HG03139 (cell line): ENCODE measurements at regions not wholly inside any gene's neighbourhood (a gene's known extent, or its start where the extent isn't known, plus 50 kb on each side); places are given as distances from the start of the nearest gene placed in this dataset.

ENCODE experiments used
- ATAC-seq: cut with Tn5 transposase; IDR thresholded peaks from one replicate; pipeline ENCODE4 v1.9.1; 2021; ENCODE audit not compliant: unreplicated experiment

DNA sequence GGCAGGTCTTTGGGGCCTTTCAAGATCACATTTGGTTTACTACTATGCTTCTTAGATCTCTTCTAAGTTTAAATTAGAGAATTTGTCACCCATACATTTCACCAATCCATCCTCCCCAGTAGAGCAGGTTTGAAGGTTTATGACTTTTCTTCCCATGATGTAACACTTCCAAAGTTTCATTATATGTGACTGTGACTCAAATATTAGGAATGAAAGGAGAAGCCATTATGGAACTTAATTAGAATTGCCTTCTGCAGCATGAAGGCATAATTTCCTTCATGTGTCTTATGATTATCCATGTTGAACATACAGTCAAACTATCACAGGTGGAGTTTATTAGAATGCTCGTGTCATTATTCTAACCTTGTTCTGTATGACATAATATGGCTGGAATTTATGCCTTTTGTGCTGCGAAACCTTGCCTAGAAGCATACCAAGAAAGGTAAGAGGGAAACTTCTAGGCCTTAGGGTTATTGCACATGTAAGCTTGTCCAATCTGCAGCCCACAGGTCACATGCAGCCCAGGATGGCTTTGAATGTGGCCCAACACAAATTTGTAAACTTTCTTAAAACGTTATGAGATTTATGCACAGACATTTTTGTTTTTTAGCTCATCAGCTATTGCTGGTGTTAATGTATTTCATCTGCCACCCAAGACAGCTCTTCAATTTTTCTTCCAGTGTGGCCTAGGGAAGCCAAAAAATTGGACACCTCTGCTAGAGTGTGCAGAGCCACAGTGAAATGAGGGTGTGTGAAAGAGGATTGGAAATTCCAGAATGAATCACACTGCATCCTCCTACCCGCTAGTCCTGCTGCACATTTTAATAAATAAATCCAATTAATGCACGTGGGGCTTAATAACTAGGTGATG lies 133.6 kb downstream of the TMEM26 start:
- ATAC-seq, result no peak

DNA sequence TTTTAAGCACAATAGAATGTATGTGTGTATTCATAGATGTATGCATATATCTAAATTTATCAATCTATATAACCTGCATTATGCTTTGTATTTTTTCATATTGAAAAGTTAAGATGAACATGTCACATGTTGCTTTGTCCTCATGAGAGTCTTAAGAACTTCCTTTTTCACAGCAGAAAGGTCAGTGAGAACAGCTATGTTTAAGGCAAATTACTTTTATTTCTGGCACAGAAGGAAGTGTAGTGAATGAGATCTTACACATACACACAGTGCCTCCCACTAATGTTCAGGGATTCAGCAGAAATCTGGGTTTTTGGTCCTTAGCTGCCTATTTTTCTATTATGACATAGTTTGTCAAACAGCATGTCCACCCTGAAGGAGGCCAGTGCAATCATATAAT lies 134.8 kb downstream of the TMEM26 start:
- no peak for ATAC-seq

DNA sequence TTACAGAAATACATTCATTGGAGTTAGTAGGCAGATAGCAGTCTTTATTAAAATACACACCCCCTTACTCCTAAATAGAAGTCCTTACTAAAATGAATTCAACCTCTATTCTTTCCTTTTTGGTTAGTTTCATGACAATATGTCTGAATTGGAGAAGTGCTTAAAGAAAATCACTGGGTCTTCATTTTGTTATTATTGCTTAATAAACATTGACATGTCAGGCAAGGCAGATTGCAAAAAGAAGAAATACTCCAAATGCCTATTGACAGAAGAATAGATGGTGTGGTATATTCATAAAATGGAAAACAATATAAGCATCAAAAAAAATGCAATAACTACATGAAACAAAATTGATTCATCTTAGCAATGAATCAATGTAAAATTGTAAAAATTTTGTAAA lies 135.5 kb downstream of the TMEM26 start:
- ATAC-seq, result no peak

GRCh38 chr10:61316676-61317265 lies 136.4 kb downstream of the TMEM26 start:
- no peak for ATAC-seq

- ATAC-seq, result no peak
Measured at GRCh38 chr10:61314273-61314672, 138.9 kb downstream of the TMEM26 start.

GRCh38 chr10:61313460-61313859 lies 139.7 kb downstream of the TMEM26 start:
- ATAC-seq, result no peak

GRCh38 chr10:61304746-61305145 lies 148.4 kb downstream of the TMEM26 start:
- no peak for ATAC-seq

GRCh38 chr10:61302124-61302523 lies 151.1 kb downstream of the TMEM26 start:
- ATAC-seq, result no peak

GRCh38 chr10:61301575-61301974 lies 151.6 kb downstream of the TMEM26 start:
- ATAC-seq, result no peak

- no peak for ATAC-seq
Measured at GRCh38 chr10:61299841-61300240, 153.3 kb downstream of the TMEM26 start.

- no peak for ATAC-seq
Measured at GRCh38 chr10:61299156-61299555, 154.0 kb downstream of the TMEM26 start.

- ATAC-seq, result no peak
Measured at GRCh38 chr10:61298194-61298593, 155.0 kb downstream of the TMEM26 start.

GRCh38 chr10:61296161-61296560 lies 157.0 kb downstream of the TMEM26 start:
- ATAC-seq, result no peak

DNA sequence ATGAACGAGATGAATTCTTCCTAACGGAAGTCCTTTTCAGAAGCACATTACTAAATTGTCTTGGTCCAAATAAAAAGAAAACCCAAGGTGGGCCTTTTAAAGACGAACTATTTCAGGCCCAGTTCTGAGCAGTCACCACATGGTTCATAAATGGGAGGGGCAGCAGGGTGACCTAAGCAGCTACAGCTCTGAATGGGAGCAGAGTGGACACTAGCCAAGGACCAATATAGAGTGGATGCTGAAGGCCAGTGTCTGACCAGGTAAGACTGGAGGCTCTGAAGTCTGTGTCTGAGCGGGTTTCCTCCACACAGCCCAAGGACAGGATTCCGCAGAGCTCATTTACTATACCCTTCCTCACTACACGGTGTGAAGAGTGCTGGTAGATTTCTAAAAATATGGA lies 159.1 kb downstream of the TMEM26 start:
- ATAC-seq, result no peak

DNA sequence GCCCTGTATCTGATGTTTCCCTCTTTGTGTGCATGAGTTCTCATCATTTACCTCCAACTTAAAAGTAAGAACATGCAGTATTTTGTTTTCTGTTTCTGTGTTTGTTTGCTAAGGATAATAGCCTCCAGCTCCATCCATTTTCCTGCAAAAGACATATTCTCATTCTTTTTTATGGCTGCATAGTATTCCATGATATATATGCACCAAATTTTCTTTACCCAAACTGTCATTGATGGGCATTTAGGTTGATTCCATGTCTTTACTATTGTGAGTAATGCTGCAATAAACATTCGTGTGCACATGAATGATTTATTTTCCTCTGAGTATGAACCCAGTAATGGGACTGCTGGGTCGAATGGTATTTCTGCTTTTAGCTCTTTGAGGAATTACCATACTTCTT lies 163.4 kb downstream of the TMEM26 start:
- no peak for ATAC-seq

GRCh38 chr10:61286686-61287085 lies 166.5 kb downstream of the TMEM26 start:
- ATAC-seq, result peak; percentile 100

DNA sequence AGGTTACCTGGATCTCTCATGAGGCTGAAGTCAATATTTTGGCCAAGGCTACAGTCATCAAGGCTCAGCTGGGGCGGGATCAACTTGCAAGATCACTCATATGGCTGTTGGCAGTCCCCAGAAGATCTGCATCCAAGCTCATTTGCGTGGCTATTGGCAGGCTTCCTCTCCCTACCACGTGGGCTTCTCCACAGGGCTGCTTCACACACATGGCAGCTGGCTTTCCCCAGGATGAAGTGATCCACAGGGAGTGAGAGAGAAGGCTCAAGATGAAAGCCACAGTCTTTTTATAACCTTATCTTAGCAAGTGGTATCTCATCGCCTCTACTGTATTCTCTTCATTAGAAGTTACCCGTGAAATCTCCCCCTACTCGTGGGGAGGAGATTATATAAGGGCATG lies 167.4 kb downstream of the TMEM26 start:
- no peak for ATAC-seq

GRCh38 chr10:61284222-61284890 lies 168.8 kb downstream of the TMEM26 start:
- ATAC-seq, result no peak

DNA sequence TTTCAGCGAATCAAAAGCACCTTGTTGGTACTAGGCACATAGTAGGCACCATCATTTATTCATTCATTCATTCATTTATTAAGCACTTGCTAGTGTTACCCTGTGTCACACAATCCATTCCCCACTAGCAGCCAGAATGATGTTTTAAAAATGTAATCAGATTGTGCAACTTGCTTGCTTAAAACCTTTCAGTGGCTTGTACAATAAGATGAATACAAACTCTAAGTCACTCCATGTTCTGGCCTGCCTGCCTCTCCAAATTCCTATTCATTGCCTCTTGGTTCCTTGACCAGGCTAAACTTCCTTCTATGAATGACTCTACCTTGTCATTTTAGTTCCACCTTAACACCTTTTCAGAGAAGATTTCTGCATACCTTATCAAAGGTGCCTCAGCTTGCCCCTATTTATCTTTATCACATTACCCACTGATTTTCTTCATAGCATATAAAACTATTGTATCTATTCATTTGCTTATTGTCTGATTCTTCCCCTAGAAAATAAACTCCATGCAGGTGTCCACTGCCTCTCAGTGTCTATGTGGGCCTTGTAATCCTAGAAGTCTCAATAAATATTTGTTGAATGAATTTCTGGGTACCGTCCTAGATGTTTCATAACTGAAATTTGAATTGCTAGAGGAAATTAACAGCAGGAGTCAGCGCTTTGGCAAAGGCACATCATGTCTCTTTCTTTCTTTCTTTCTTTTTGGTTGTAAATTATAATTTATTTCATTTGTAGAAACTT lies 169.5 kb downstream of the TMEM26 start:
- no peak for ATAC-seq

GRCh38 chr10:61283066-61283465 lies 170.1 kb downstream of the TMEM26 start:
- ATAC-seq, result no peak

GRCh38 chr10:61280303-61280702 lies 172.9 kb downstream of the TMEM26 start:
- no peak for ATAC-seq
